SK-N-SH (cell line): ENCODE measurements at regions not wholly inside any gene's neighbourhood (a gene's known extent, or its start where the extent isn't known, plus 50 kb on each side); places are given as distances from the start of the nearest gene placed in this dataset.

Experiments
- EZH2phosphoT487 ChIP-seq: fragments of 200-600 bp; sonication (generic); IDR thresholded peaks from 2 replicates; pipeline ENCODE4 v1.6.1; 2017; ENCODE audit warnings: low read depth, mixed run types, mild to moderate bottlenecking, antibody characterized with exemption, moderate library complexity, borderline replicate concordance
- GATA2 ChIP-seq: sonication (generic); formaldehyde crosslinking; IDR thresholded peaks from 2 replicates; pipeline ENCODE4 v1.5.0; 2020; ENCODE audit warnings: mild to moderate bottlenecking, missing genetic modification reagents
- TF ChIP-seq, protein P1 (sequence below): fragments of 200-600 bp; sonication (generic); IDR thresholded peaks from 2 replicates; pipeline ENCODE4 v1.6.1; 2017; ENCODE audit warnings: antibody characterized with exemption, mild to moderate bottlenecking, moderate library complexity
- TF ChIP-seq, protein P2 (sequence below): fragments of 150-350 bp; IDR thresholded peaks from 2 replicates; pipeline ENCODE4 v1.6.1; 2017; ENCODE audit warnings: antibody characterized with exemption, low read length, low read depth, borderline replicate concordance

DNA sequence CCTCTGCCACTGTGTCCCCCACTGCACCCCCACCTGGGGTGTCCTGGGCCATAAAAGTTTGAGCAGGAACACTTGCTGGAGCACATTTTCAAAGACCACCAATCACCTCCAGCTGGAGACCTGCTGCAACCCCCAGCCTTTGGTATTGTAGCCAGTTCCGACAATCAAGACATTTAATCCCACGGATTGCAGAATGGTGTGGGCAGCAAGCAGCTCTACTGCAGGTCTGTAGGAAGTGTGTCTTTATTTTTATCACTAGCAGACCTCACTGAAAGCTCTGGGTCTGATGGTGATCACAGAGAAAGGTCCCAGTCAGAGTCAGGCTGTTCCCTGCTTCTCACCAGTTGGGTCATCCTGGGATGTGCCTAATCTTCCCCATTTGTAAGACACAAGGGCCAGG, 167.1 kb upstream of the ECI2 start:
- TF ChIP-seq GATA2 (no peak), EZH2phosphoT487 (no peak)
- TF ChIP-seq, protein P1, sequence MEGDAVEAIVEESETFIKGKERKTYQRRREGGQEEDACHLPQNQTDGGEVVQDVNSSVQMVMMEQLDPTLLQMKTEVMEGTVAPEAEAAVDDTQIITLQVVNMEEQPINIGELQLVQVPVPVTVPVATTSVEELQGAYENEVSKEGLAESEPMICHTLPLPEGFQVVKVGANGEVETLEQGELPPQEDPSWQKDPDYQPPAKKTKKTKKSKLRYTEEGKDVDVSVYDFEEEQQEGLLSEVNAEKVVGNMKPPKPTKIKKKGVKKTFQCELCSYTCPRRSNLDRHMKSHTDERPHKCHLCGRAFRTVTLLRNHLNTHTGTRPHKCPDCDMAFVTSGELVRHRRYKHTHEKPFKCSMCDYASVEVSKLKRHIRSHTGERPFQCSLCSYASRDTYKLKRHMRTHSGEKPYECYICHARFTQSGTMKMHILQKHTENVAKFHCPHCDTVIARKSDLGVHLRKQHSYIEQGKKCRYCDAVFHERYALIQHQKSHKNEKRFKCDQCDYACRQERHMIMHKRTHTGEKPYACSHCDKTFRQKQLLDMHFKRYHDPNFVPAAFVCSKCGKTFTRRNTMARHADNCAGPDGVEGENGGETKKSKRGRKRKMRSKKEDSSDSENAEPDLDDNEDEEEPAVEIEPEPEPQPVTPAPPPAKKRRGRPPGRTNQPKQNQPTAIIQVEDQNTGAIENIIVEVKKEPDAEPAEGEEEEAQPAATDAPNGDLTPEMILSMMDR, result no peak
- TF ChIP-seq, protein P2, sequence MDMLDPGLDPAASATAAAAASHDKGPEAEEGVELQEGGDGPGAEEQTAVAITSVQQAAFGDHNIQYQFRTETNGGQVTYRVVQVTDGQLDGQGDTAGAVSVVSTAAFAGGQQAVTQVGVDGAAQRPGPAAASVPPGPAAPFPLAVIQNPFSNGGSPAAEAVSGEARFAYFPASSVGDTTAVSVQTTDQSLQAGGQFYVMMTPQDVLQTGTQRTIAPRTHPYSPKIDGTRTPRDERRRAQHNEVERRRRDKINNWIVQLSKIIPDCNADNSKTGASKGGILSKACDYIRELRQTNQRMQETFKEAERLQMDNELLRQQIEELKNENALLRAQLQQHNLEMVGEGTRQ, result no peak
